ENCODE measurements at regions not wholly inside any gene's neighbourhood (a gene's known extent, or its start where the extent isn't known, plus 50 kb on each side); places are given as distances from the start of the nearest gene placed in this dataset.

- DNase-seq (no peak), ATAC-seq (no peak)
- no peak for TF ChIP-seq POLR2A (IDR thresholded peaks at IDR 0.05)
- TF ChIP-seq CTCF (IDR thresholded peaks at IDR 0.05), result no peak
- intact Hi-C loops (cut with DNase I), result no loop called here
- H3K4me3 ChIP-seq, result no peak overlapping the region
- no peaks in the 10 kb centered on the region for H3K4me1 ChIP-seq
- H3K9me3 ChIP-seq, result no peaks in the 10 kb centered on the region
- 94 to 98% methylated on average over 7 of the region's 7 CpGs for WGBS, 2 donors
- H3K36me3 ChIP-seq (replicated peaks in 1 of 2; ENCODE audit: insufficient read depth in 1 of 2, low read depth in 2 of 2), result no peaks in the 10 kb centered on the region
- no peak overlapping the region for H3K27ac ChIP-seq
- peaks cover 0 to 3% of the 10 kb centered on the region in 2 donors for H3K27me3 ChIP-seq
These were observed 65.6 kb upstream of the CTBP2 start for GRCh38 chr10:125226005-125226404.

- Histone ChIP-seq H3K4me1 (no peaks in the 10 kb centered on the region), H3K27ac (no peak overlapping the region), H3K36me3 (replicated peaks in 1 of 2; ENCODE audit: insufficient read depth in 1 of 2, low read depth in 2 of 2) (no peaks in the 10 kb centered on the region), H3K27me3 (peaks cover 0 to 3% of the 10 kb centered on the region in 2 donors), H3K4me3 (no peak overlapping the region), H3K9me3 (no peaks in the 10 kb centered on the region)
- TF ChIP-seq CTCF (IDR thresholded peaks at IDR 0.05) (no peak), POLR2A (IDR thresholded peaks at IDR 0.05) (no peak)
- WGBS, 2 donors, result 58 to 72% methylated on average over 3 of the region's 3 CpGs
- no peak for DNase-seq
- no peak for ATAC-seq
- intact Hi-C loops (cut with DNase I), result no loop called here
These were observed 64.7 kb upstream of the CTBP2 start for GRCh38 chr10:125225051-125225450.

- Histone ChIP-seq H3K27ac (no peak overlapping the region), H3K9me3 (no peaks in the 10 kb centered on the region), H3K36me3 (replicated peaks in 1 of 2; ENCODE audit: insufficient read depth in 1 of 2, low read depth in 2 of 2) (no peaks in the 10 kb centered on the region), H3K4me3 (no peak overlapping the region), H3K27me3 (peaks cover 0 to 3% of the 10 kb centered on the region in 2 donors), H3K4me1 (no peaks in the 10 kb centered on the region)
- intact Hi-C loops (cut with DNase I), result no loop called here
- 79 to 83% methylated on average over 15 to 16 of the region's 16 CpGs for WGBS, 2 donors
- no peak for ATAC-seq
- TF ChIP-seq CTCF (IDR thresholded peaks at IDR 0.05) (no peak), POLR2A (IDR thresholded peaks at IDR 0.05) (no peak)
- DNase-seq, result no peak
These were observed 62.3 kb upstream of the CTBP2 start for GRCh38 chr10:125222515-125223308.

GRCh38 chr10:125221716-125222115, 61.4 kb upstream of the CTBP2 start:
- no peaks in the 10 kb centered on the region for H3K9me3 ChIP-seq
- peaks cover 0 to 3% of the 10 kb centered on the region in 2 donors for H3K27me3 ChIP-seq
- H3K27ac ChIP-seq, result no peak overlapping the region
- ATAC-seq (no peak), DNase-seq (no peak)
- TF ChIP-seq POLR2A (IDR thresholded peaks at IDR 0.05) (no peak), CTCF (IDR thresholded peaks at IDR 0.05) (no peak)
- no peaks in the 10 kb centered on the region for H3K4me1 ChIP-seq
- 76 to 85% methylated on average over 8 of the region's 8 CpGs for WGBS, 2 donors
- H3K4me3 ChIP-seq, result no peak overlapping the region
- no peaks in the 10 kb centered on the region for H3K36me3 ChIP-seq (replicated peaks in 1 of 2; ENCODE audit: insufficient read depth in 1 of 2, low read depth in 2 of 2)
- intact Hi-C loops (cut with DNase I), result no loop called here

GRCh38 chr10:125219776-125220175, 59.4 kb upstream of the CTBP2 start:
- no peaks in the 10 kb centered on the region for H3K4me1 ChIP-seq
- TF ChIP-seq POLR2A (IDR thresholded peaks at IDR 0.05), result no peak
- TF ChIP-seq CTCF (IDR thresholded peaks at IDR 0.05), result no peak
- peaks cover 0 to 3% of the 10 kb centered on the region in 2 donors for H3K27me3 ChIP-seq
- no peak overlapping the region for H3K4me3 ChIP-seq
- no peaks in the 10 kb centered on the region for H3K36me3 ChIP-seq (replicated peaks in 1 of 2; ENCODE audit: insufficient read depth in 1 of 2, low read depth in 2 of 2)
- DNase-seq (no peak), ATAC-seq (no peak)
- no peaks in the 10 kb centered on the region for H3K9me3 ChIP-seq
- no peak overlapping the region for H3K27ac ChIP-seq
- intact Hi-C loops (cut with DNase I), result no loop called here
- WGBS, 2 donors, result 85 to 95% methylated on average over 4 of the region's 4 CpGs
